ENCODE measurements at regions not wholly inside any gene's neighbourhood (a gene's known extent, or its start where the extent isn't known, plus 50 kb on each side); places are given as distances from the start of the nearest gene placed in this dataset.

DNA sequence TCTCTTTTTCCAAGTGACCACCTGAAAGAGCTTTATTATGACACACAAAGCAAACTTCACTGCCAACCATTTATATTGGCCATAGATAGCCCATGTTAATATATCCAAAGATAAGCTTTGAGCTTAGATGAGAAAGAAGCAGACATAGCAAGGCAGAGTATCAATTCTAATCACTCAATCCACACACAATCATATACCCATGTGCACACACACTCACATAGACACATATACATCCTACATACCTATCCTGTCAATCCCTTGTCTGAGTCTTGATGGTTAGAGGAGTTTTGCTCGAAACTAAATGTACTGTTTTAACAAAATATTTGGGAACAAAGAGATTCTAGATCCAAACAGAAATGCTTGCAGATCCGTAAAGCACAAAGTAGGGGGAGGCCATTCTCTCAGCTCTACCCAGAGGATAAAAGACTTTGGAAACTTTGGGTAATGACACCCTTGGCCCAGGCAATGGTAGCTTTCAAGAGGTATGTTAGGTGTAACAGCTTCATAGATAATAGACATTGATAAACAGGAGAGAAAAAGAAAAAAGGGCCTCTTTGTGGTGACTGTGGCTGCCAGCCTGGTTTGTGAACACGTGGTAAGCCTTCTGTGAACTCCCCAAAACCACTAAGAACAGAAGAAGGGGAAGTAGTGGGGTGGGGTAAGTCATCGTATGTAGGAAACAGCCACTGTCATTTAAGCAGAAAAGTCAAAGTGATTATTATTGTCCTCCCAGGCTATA is 121.6 kb downstream of the TLR4 start:
- TF ChIP-seq POLR2A (IDR thresholded peaks at IDR 0.05; ENCODE audit: extremely low read depth, insufficient read length) (no peak), MYC (IDR thresholded peaks at IDR 0.05; ENCODE audit: low read depth, low read length) (peak; percentile 64; the same call in 1 of the 2 replicates)
- TF ChIP-seq, protein P1, sequence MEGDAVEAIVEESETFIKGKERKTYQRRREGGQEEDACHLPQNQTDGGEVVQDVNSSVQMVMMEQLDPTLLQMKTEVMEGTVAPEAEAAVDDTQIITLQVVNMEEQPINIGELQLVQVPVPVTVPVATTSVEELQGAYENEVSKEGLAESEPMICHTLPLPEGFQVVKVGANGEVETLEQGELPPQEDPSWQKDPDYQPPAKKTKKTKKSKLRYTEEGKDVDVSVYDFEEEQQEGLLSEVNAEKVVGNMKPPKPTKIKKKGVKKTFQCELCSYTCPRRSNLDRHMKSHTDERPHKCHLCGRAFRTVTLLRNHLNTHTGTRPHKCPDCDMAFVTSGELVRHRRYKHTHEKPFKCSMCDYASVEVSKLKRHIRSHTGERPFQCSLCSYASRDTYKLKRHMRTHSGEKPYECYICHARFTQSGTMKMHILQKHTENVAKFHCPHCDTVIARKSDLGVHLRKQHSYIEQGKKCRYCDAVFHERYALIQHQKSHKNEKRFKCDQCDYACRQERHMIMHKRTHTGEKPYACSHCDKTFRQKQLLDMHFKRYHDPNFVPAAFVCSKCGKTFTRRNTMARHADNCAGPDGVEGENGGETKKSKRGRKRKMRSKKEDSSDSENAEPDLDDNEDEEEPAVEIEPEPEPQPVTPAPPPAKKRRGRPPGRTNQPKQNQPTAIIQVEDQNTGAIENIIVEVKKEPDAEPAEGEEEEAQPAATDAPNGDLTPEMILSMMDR (IDR thresholded peaks at IDR 0.05; ENCODE audit: low read depth, low read length) = no peak
